Neural progenitor cell (in vitro differentiated cells): ENCODE measurements at regions not wholly inside any gene's neighbourhood (a gene's known extent, or its start where the extent isn't known, plus 50 kb on each side); places are given as distances from the start of the nearest gene placed in this dataset.

ENCODE experiments used
- DNase-seq: peaks from one replicate; pipeline ENCODE4 v3.0.0-alpha.2; 2016; ENCODE audit warnings: low spot score
- H2AFZ ChIP-seq: fragments of 200-600 bp; sonication (generic); replicated peaks from 2 replicates; pipeline ENCODE4 v1.6.1; 2016; ENCODE audit warnings: antibody characterized with exemption
- H3F3A ChIP-seq: fragments of 200-600 bp; sonication (generic); 2 replicates; pipeline ENCODE4 v1.6.1; 2016; ENCODE audit warnings: antibody characterized with exemption, low read depth
- H3K27ac ChIP-seq: fragments of 200-600 bp; sonication (generic); 2 replicates; pipeline ENCODE4 v1.5.1; 2016; ENCODE audit warnings: mild to moderate bottlenecking
- H3K27me3 ChIP-seq: fragments of 200-600 bp; sonication (generic); 2 replicates; pipeline ENCODE4 v1.6.1; 2016; ENCODE audit warnings: mild to moderate bottlenecking, moderate library complexity
- H3K36me3 ChIP-seq: fragments of 200-600 bp; sonication (generic); 2 replicates; pipeline ENCODE4 v1.5.1; 2016
- H3K4me1 ChIP-seq: fragments of 200-600 bp; sonication (generic); 2 replicates; pipeline ENCODE4 v1.6.1; 2016; ENCODE audit warnings: mixed run types
- H3K4me2 ChIP-seq: fragments of 200-600 bp; sonication (generic); 2 replicates; pipeline ENCODE4 v1.6.1; 2016
- H3K4me3 ChIP-seq: fragments of 200-600 bp; sonication (generic); 2 replicates; pipeline ENCODE4 v1.5.1; 2016
- H3K79me2 ChIP-seq: fragments of 200-600 bp; sonication (generic); 2 replicates; pipeline ENCODE4 v1.6.1; 2016; ENCODE audit warnings: low read depth
- H3K9ac ChIP-seq: fragments of 200-600 bp; sonication (generic); 2 replicates; pipeline ENCODE4 v1.6.1; 2016
- H3K9me3 ChIP-seq: fragments of 200-600 bp; sonication (generic); 2 replicates; pipeline ENCODE4 v1.5.1; 2016; ENCODE audit warnings: low read depth
- H4K20me1 ChIP-seq: fragments of 200-600 bp; sonication (generic); 2 replicates; pipeline ENCODE4 v1.6.1; 2016; ENCODE audit warnings: low read depth
- H3K27ac Mint-ChIP-seq: 3 replicates; pipeline ENCODE4 v1.8.0; 2021; ENCODE audit warnings: mixed read lengths
- H3K27me3 Mint-ChIP-seq: 2 replicates; pipeline ENCODE4 v1.8.0; 2022; ENCODE audit warnings: low read depth, mild to moderate bottlenecking, inconsistent platforms, moderate library complexity, mixed read lengths; ENCODE audit not compliant: insufficient read depth
- H3K36me3 Mint-ChIP-seq: 3 replicates; pipeline ENCODE4 v1.8.0; 2021; ENCODE audit warnings: mixed read lengths
- H3K4me1 Mint-ChIP-seq: 3 replicates; pipeline ENCODE4 v1.8.0; 2021; ENCODE audit warnings: mixed read lengths
- H3K4me3 Mint-ChIP-seq: 3 replicates; pipeline ENCODE4 v1.8.0; 2021; ENCODE audit warnings: mild to moderate bottlenecking, moderate library complexity, mixed read lengths
- H3K9me3 Mint-ChIP-seq: 3 replicates; pipeline ENCODE4 v1.8.0; 2020; ENCODE audit warnings: mixed read lengths
- EZH2 ChIP-seq: fragments of 200-600 bp; sonication (generic); IDR thresholded peaks from 2 replicates; pipeline ENCODE4 v1.6.1; 2017; ENCODE audit warnings: antibody characterized with exemption, mild to moderate bottlenecking, moderate library complexity
- EZH2phosphoT487 ChIP-seq: fragments of 200-600 bp; sonication (generic); IDR thresholded peaks from 2 replicates; pipeline ENCODE4 v1.6.1; 2017; ENCODE audit warnings: antibody characterized with exemption
- TF ChIP-seq, protein P1 (sequence below): fragments of 200-600 bp; sonication (generic); IDR thresholded peaks from 2 replicates; pipeline ENCODE4 v1.5.1; 2017; ENCODE audit warnings: antibody characterized with exemption, mild to moderate bottlenecking

- Histone ChIP-seq H3K27ac (no peak overlapping the region), H3K36me3 (no peaks in the 10 kb centered on the region), H3K4me2 (no peak overlapping the region), H3K4me3 (no peak overlapping the region), H3F3A (no peaks in the 10 kb centered on the region), H4K20me1 (no peaks in the 10 kb centered on the region), H3K4me1 (no peaks in the 10 kb centered on the region), H3K79me2 (no peaks in the 10 kb centered on the region), H3K9me3 (no peaks in the 10 kb centered on the region), H3K27me3 (no peaks in the 10 kb centered on the region), H2AFZ (no peak overlapping the region), H3K9ac (no peak overlapping the region)
- Mint-ChIP-seq H3K27ac (no peak overlapping the region), H3K4me3 (no peak overlapping the region), H3K9me3 (no peaks in the 10 kb centered on the region), H3K4me1 (peaks cover 18% of the 10 kb centered on the region), H3K27me3 (peaks cover 7% of the 10 kb centered on the region), H3K36me3 (no peaks in the 10 kb centered on the region)
- TF ChIP-seq EZH2phosphoT487, result no peak
- TF ChIP-seq EZH2, result no peak
- TF ChIP-seq, protein P1, sequence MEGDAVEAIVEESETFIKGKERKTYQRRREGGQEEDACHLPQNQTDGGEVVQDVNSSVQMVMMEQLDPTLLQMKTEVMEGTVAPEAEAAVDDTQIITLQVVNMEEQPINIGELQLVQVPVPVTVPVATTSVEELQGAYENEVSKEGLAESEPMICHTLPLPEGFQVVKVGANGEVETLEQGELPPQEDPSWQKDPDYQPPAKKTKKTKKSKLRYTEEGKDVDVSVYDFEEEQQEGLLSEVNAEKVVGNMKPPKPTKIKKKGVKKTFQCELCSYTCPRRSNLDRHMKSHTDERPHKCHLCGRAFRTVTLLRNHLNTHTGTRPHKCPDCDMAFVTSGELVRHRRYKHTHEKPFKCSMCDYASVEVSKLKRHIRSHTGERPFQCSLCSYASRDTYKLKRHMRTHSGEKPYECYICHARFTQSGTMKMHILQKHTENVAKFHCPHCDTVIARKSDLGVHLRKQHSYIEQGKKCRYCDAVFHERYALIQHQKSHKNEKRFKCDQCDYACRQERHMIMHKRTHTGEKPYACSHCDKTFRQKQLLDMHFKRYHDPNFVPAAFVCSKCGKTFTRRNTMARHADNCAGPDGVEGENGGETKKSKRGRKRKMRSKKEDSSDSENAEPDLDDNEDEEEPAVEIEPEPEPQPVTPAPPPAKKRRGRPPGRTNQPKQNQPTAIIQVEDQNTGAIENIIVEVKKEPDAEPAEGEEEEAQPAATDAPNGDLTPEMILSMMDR, result no peak
- no peak for DNase-seq
These were observed 89.9 kb upstream of the SYNDIG1 start for GRCh38 chr20:24379484-24379927.

DNA sequence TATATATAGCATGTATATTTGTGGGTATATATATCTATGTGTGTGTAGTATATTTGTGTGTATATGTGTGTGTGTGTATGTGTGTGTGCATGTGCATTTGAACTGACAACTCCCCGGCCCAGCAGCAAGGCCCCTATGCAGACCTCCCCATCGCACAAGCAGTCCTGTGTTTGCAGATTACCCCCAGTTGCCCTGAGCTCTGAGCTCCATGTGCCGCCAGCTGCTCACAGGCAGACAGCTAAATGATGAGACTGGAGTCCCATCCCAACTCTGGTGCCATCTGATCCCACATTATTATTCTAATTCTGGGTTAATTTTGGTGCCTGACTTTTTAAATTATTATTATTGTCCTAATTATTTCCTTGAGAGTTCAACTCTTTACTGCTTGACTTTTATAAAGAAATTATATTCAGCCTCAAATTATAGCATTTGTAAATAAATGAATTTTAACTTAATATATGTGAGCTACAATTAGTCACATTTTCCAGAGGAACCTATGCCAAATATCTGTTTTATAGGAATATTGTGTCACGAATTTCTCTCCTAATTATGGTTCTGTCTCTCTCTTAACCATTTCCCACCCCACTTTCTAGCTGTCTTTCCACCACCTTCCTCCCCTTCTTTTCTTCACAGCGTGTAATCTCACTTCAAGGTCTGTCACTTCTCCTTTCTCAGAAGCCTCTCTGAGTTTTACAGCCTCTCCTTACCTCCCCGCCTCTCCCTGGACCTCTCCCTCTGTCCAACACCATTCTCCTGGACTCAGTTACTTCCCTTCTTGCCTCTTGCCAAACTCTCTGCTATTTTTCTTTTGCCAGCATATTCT is 90.6 kb upstream of the SYNDIG1 start:
- no peaks in the 10 kb centered on the region for H3K79me2 ChIP-seq
- no peaks in the 10 kb centered on the region for H3K36me3 ChIP-seq
- Mint-ChIP-seq H3K27me3 (peaks cover 7% of the 10 kb centered on the region), H3K4me3 (no peak overlapping the region), H3K9me3 (no peaks in the 10 kb centered on the region), H3K27ac (no peak overlapping the region), H3K4me1 (peaks cover 18% of the 10 kb centered on the region), H3K36me3 (no peaks in the 10 kb centered on the region)
- no peak overlapping the region for H3K27ac ChIP-seq
- H3K4me2 ChIP-seq, result no peak overlapping the region
- DNase-seq, result no peak
- H3K27me3 ChIP-seq, result no peaks in the 10 kb centered on the region
- H3K9me3 ChIP-seq, result no peaks in the 10 kb centered on the region
- H3K4me1 ChIP-seq, result no peaks in the 10 kb centered on the region
- TF ChIP-seq, protein P1, result no peak
- no peak for TF ChIP-seq EZH2phosphoT487
- no peak for TF ChIP-seq EZH2
- no peak overlapping the region for H2AFZ ChIP-seq
- no peaks in the 10 kb centered on the region for H3F3A ChIP-seq
- no peak overlapping the region for H3K4me3 ChIP-seq
- H3K9ac ChIP-seq, result no peak overlapping the region
- H4K20me1 ChIP-seq, result no peaks in the 10 kb centered on the region

- Histone ChIP-seq H3K9me3 (no peaks in the 10 kb centered on the region), H3F3A (no peaks in the 10 kb centered on the region), H3K36me3 (no peaks in the 10 kb centered on the region), H3K4me2 (no peak overlapping the region), H3K4me1 (peaks cover 7% of the 10 kb centered on the region), H3K4me3 (no peak overlapping the region), H2AFZ (no peak overlapping the region), H3K79me2 (no peaks in the 10 kb centered on the region), H3K27me3 (no peaks in the 10 kb centered on the region), H3K9ac (no peak overlapping the region), H4K20me1 (no peaks in the 10 kb centered on the region), H3K27ac (no peak overlapping the region)
- peaks cover 5% of the 10 kb centered on the region for H3K27me3 Mint-ChIP-seq
- TF ChIP-seq EZH2 (no peak), EZH2phosphoT487 (no peak)
- TF ChIP-seq, protein P1, result no peak
- H3K27ac Mint-ChIP-seq, result no peak overlapping the region
- H3K4me3 Mint-ChIP-seq, result no peak overlapping the region
- DNase-seq, result no peak
- H3K36me3 Mint-ChIP-seq, result no peaks in the 10 kb centered on the region
- H3K9me3 Mint-ChIP-seq, result no peaks in the 10 kb centered on the region
- H3K4me1 Mint-ChIP-seq, result peaks cover 4% of the 10 kb centered on the region
These were observed 92.9 kb upstream of the SYNDIG1 start for GRCh38 chr20:24376311-24377099.
